GM12878 (cell line): ENCODE measurements at regions not wholly inside any gene's neighbourhood (a gene's known extent, or its start where the extent isn't known, plus 50 kb on each side); places are given as distances from the start of the nearest gene placed in this dataset.

Experiments
- ATAC-seq: fragments of 200-7000 bp; cut with Tn5 transposase; 3 replicates; pipeline ENCODE4 v1.9.1; 2020; ENCODE audit warnings: mild to moderate bottlenecking, moderate library complexity
- BruUV-seq: library from RNA; stranded (reverse); fragments of 400-500 nt; replicated peaks from 2 replicates; lab custom pipeline; 2021; lab: Mats Ljungman, UMichigan
- CTCF ChIA-PET: fragments of 300-600 bp; sonication (Branson Sonifier 250); formaldehyde crosslinking; extraction: SDS; loops from one replicate; lab custom pipeline; 2021; ENCODE audit warnings: inconsistent platforms; lab: Yijun Ruan, JAX
- POLR2A ChIA-PET: fragments of 350-600 bp; formaldehyde crosslinking; extraction: SDS; loops from one replicate; lab custom pipeline; 2021; ENCODE audit warnings: inconsistent platforms; lab: Charles Lee
- RAD21 ChIA-PET: fragments of 300-600 bp; sonication (Branson Sonifier 250); formaldehyde crosslinking; loops from one replicate; lab custom pipeline; 2023; ENCODE audit warnings: antibody characterized with exemption; ENCODE audit not compliant: unreplicated experiment; lab: Charles Lee
- SMC1A ChIA-PET: fragments of 300-600 bp; sonication (Branson Sonifier 250); formaldehyde crosslinking; loops from one replicate; lab custom pipeline; 2023; ENCODE audit not compliant: unreplicated experiment, uncharacterized antibody; lab: Charles Lee
- DNase-seq: peaks from one replicate; pipeline ENCODE4 v3.0.0-alpha.2; 2011; ENCODE audit warnings: low read depth, low spot score
- FAIRE-seq: peaks from 3 replicates; lab custom pipeline; 2011; peaks lifted over from hg19 to GRCh38; lab: Jason Lieb, UNC
- H2AFZ ChIP-seq: 2 replicates; pipeline ENCODE4 v1.6.0; 2011; ENCODE audit warnings: low read depth, low read length, control low read depth; ENCODE audit not compliant: control insufficient read depth
- H3K27ac ChIP-seq: 2 replicates; pipeline ENCODE4 v1.5.1; 2011; ENCODE audit warnings: control low read depth; ENCODE audit not compliant: control insufficient read depth, insufficient read depth
- H3K27me3 ChIP-seq, 2 experiments: replicated peaks in 1 of 2; 2 replicates each; pipeline versions ENCODE4 v1.6.0 to v1.6.1; 2011; ENCODE audit warnings: low read length in 1 of 2; ENCODE audit not compliant: control insufficient read depth in 2 of 2, insufficient read depth in 2 of 2
- H3K36me3 ChIP-seq, 2 experiments: 2 replicates each; pipeline ENCODE4 v1.5.1; 2011; ENCODE audit warnings: low read length in 1 of 2; ENCODE audit not compliant: control insufficient read depth in 2 of 2, insufficient read depth in 2 of 2
- H3K4me1 ChIP-seq: 2 replicates; pipeline ENCODE4 v1.6.1; 2011; ENCODE audit warnings: mild to moderate bottlenecking, low read length, moderate library complexity, mixed read lengths; ENCODE audit not compliant: control insufficient read depth, insufficient read depth
- H3K4me2 ChIP-seq: 2 replicates; pipeline ENCODE4 v1.6.0; 2011; ENCODE audit warnings: control low read depth; ENCODE audit not compliant: control insufficient read depth, insufficient read depth
- H3K4me3 ChIP-seq: fragments of 200-600 bp; sonication (generic); 2 replicates; pipeline ENCODE4 v1.5.1; 2016
- H3K79me2 ChIP-seq: 2 replicates; pipeline ENCODE4 v1.6.0; 2011; ENCODE audit warnings: low read length; ENCODE audit not compliant: control insufficient read depth, insufficient read depth
- H3K9ac ChIP-seq: 2 replicates; pipeline ENCODE4 v1.8.0; 2011; ENCODE audit warnings: low read length, control low read depth, mixed read lengths; ENCODE audit not compliant: control insufficient read depth, insufficient read depth
- H3K9me3 ChIP-seq: replicated peaks from 3 replicates; pipeline ENCODE4 v1.5.1; 2011; ENCODE audit warnings: mild to moderate bottlenecking, low read length; ENCODE audit not compliant: control insufficient read depth, insufficient read depth
- H4K20me1 ChIP-seq: 2 replicates; pipeline ENCODE4 v1.6.0; 2011; ENCODE audit not compliant: control insufficient read depth, insufficient read depth
- CEBPB ChIP-seq, 2 experiments: fragments of 150-350 bp in 1 of 2; IDR thresholded peaks; 2 replicates each; pipeline ENCODE4 v1.6.1; 2012 to 2014; ENCODE audit warnings: low read depth in 2 of 2, low read length in 2 of 2, borderline replicate concordance in 1 of 2, inconsistent platforms in 1 of 2
- CHD1 ChIP-seq: IDR thresholded peaks from 2 replicates; pipeline ENCODE4 v1.6.1; 2012; ENCODE audit warnings: low read depth, low read length, improper control_type of control experiment
- ESRRA ChIP-seq: IDR thresholded peaks from 2 replicates; pipeline ENCODE4 v1.6.1; 2012; ENCODE audit warnings: mild to moderate bottlenecking, low read length, improper control_type of control experiment
- LARP7 ChIP-seq: fragments of 450-650 bp; IDR thresholded peaks from 2 replicates; pipeline ENCODE4 v1.6.1; 2017; ENCODE audit warnings: mild to moderate bottlenecking
- MTA3 ChIP-seq: IDR thresholded peaks from 2 replicates; pipeline ENCODE4 v1.6.1; 2012; ENCODE audit warnings: low read length, inconsistent platforms, borderline replicate concordance
- NBN ChIP-seq: fragments of 450-650 bp; IDR thresholded peaks from 2 replicates; pipeline ENCODE4 v1.6.1; 2016
- PAX5 ChIP-seq: IDR thresholded peaks from 2 replicates; pipeline ENCODE4 v1.6.1; 2011; ENCODE audit warnings: low read depth, low read length, borderline replicate concordance
- POU2F2 ChIP-seq: IDR thresholded peaks from 3 replicates; pipeline ENCODE4 v1.6.1; 2011; ENCODE audit warnings: low read depth, mild to moderate bottlenecking, low read length, borderline replicate concordance
- TCF7 ChIP-seq: IDR thresholded peaks from 2 replicates; pipeline ENCODE4 v1.6.1; 2014; ENCODE audit warnings: antibody characterized with exemption, borderline replicate concordance
- ZNF592 ChIP-seq: fragments of 450-650 bp; IDR thresholded peaks from 2 replicates; pipeline ENCODE4 v1.6.1; 2017; ENCODE audit warnings: mild to moderate bottlenecking, moderate library complexity
- ZNF622 ChIP-seq: fragments of 450-650 bp; IDR thresholded peaks from 2 replicates; pipeline ENCODE4 v1.6.1; 2017; ENCODE audit warnings: mild to moderate bottlenecking, inconsistent platforms
- WGBS: methylation state at CpG from one replicate; pipeline ENCODE4 v1.1.6; 2016; ENCODE audit warnings: low lambda C conversion rate; ENCODE audit not compliant: insufficient replicate concordance, insufficient coverage; ENCODE audit errors: missing lambda C conversion rate; 5-methylcytosine and 5-hydroxymethylcytosine counted together
- in situ Hi-C: fragments of 300-500 bp; cut with MboI; formaldehyde crosslinking; loops from 9 replicates; pipeline ENCODE4 v1.14.3; 2018; ENCODE audit warnings: mixed read lengths
- intact Hi-C: fragments of 100-400 bp; cut with micrococcal nuclease; formaldehyde crosslinking; loops from one replicate; pipeline ENCODE4 v1.14.2; 2022; ENCODE audit not compliant: unreplicated experiment
- TF ChIP-seq, protein P1 (sequence below): fragments of 450-650 bp; IDR thresholded peaks from 2 replicates; pipeline ENCODE4 v1.6.1; 2016; ENCODE audit warnings: mild to moderate bottlenecking

DNA sequence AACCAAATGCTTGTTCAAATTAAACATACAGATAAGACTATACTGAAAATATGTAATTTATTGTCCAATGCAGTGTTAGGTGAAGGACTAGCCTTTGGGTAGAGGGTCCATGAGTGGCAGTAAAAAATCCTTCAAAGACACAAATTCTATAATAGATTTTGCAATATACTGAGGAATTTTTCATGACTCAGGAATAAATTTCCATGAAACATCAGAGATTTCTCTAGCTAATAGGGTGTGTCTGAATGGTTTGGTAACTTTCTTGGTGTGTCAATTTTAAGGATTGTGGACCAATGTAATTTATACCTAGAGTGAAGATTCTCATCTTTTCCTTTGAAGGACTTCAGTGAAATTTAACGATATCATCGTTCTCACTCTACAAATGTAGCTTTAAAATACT, 546.7 kb downstream of the SLITRK5 start:
- H3K9ac ChIP-seq = no peak overlapping the region
- H3K4me3 ChIP-seq = no peak overlapping the region
- no peaks in the 10 kb centered on the region for H3K36me3 ChIP-seq
- in situ Hi-C loops (no loop called here), intact Hi-C loops (no loop called here)
- FAIRE-seq = no peak
- no peak overlapping the region for H3K27ac ChIP-seq
- 37% methylated on average over 2 of the region's 2 CpGs for WGBS
- H3K27me3 ChIP-seq = no peaks in the 10 kb centered on the region
- ChIA-PET RAD21 (no interaction called here), POLR2A (no interaction called here), SMC1A (no interaction called here), CTCF (interaction anchor here (0.6 kb wide), 1 partner anchor 748 kb away, joined by 3 read pairs; no protein-coding TSS in a partner anchor)
- no peaks in the 10 kb centered on the region for H4K20me1 ChIP-seq
- TF ChIP-seq PAX5 = no peak
- TF ChIP-seq ZNF622 = no peak
- no peak for TF ChIP-seq CHD1
- no peak for TF ChIP-seq MTA3
- no peak for TF ChIP-seq ESRRA
- DNase-seq = no peak
- H2AFZ ChIP-seq = no peak overlapping the region
- H3K9me3 ChIP-seq = no peaks in the 10 kb centered on the region
- H3K79me2 ChIP-seq = no peaks in the 10 kb centered on the region
- no peaks in the 10 kb centered on the region for H3K4me1 ChIP-seq
- BruUV-seq = no TSS peak
- no peak for ATAC-seq
- no peak overlapping the region for H3K4me2 ChIP-seq

DNA sequence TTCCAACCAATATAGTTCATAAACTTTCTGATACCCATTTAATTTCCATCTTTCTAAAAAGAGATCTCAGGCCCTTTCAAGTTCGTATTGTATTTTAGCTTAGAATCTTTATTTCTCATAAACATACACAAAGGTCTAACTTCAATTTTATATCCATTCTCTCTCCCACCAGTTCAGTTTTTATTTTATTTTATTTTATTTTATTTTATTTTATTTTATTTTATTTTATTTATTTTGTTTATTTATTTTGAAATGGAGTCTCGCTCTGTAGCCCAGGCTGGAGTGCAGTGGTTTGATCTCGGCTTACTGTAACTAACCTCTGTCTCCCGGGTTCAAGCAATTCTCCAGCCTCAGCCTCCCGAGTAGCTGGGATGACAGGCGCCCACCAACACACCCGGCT, 552.8 kb downstream of the SLITRK5 start:
- DNase-seq = no peak
- no peak for FAIRE-seq
- intact Hi-C loops (no loop called here), in situ Hi-C loops (no loop called here)
- Histone ChIP-seq H3K27me3 (no peaks in the 10 kb centered on the region), H3K9ac (no peak overlapping the region), H2AFZ (no peak overlapping the region), H4K20me1 (no peaks in the 10 kb centered on the region), H3K9me3 (no peaks in the 10 kb centered on the region), H3K4me1 (no peaks in the 10 kb centered on the region), H3K27ac (no peak overlapping the region), H3K4me2 (no peak overlapping the region), H3K79me2 (no peaks in the 10 kb centered on the region), H3K4me3 (no peak overlapping the region), H3K36me3 (no peaks in the 10 kb centered on the region)
- no peak for ATAC-seq
- POLR2A ChIA-PET = no interaction called here
- SMC1A ChIA-PET = no interaction called here
- RAD21 ChIA-PET = no interaction called here
- 60% methylated on average over 7 of the region's 7 CpGs for WGBS
- no TSS peak for BruUV-seq
- CTCF ChIA-PET = no interaction called here
- TF ChIP-seq CEBPB (IDR thresholded peaks at IDR 0.05; ENCODE audit: borderline replicate concordance in 1 of 2, low read depth in 2 of 2, low read length in 2 of 2) = no peak
- TF ChIP-seq, protein P1, sequence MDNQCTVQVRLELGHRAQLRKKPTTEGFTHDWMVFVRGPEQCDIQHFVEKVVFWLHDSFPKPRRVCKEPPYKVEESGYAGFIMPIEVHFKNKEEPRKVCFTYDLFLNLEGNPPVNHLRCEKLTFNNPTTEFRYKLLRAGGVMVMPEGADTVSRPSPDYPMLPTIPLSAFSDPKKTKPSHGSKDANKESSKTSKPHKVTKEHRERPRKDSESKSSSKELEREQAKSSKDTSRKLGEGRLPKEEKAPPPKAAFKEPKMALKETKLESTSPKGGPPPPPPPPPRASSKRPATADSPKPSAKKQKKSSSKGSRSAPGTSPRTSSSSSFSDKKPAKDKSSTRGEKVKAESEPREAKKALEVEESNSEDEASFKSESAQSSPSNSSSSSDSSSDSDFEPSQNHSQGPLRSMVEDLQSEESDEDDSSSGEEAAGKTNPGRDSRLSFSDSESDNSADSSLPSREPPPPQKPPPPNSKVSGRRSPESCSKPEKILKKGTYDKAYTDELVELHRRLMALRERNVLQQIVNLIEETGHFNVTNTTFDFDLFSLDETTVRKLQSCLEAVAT = no peak
- no peak for TF ChIP-seq ZNF592
- TF ChIP-seq MTA3 = no peak
- no peak for TF ChIP-seq TCF7
- no peak for TF ChIP-seq NBN
- TF ChIP-seq LARP7 = no peak
- TF ChIP-seq POU2F2 = no peak
